ENCODE measurements at regions not wholly inside any gene's neighbourhood (a gene's known extent, or its start where the extent isn't known, plus 50 kb on each side); places are given as distances from the start of the nearest gene placed in this dataset.

DNA sequence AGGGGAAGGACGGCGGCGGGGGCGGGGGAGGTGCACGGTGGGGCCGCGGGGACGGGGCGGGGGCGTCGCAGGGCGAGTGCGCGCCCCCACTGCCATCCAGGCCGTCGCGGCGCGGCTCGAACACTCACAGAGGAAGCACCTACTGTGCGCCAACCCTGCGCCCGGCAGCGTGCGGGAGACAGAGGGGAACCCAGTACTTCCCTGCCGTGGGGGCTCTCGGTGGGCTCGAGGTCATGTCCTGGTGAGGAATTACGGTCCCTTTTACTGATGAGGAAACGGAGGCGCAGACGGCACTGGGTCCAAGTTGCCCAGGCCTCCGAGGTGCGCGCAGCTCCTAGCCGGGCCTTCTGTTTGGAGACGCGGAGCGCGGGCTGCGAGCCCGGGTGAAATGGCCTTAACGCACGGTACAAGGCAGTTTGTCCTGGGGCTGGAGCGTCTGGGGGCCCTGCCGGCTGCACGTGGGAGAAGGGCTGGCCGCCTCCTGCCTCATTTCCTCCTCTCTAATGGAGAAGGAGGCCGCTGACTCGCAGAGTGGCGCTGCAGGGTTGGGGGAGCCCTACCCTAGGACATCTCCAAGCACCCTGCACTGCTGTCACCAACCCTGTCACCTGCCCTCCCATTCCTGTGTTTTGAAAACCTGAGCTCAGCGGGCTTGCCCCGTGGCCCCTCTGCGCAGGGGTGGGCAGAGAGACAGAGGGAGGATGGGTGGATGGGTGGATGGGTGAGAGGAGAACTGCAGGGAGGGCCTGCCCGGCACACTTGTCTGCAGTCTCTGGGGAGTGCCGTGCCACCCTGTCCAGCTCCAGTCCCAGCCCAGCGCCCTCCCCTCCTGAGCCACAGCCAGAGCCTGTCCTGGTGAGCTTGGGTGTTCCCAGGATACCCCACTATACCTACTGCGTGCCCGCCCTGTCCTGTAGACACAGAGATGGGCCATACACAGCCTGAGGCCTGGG is 106.0 kb downstream of the ADRA2C start:
- H3K27me3 Mint-ChIP-seq (ENCODE audit: low read depth): peaks cover 93% of the 10 kb centered on the region
- TF ChIP-seq, protein P1, sequence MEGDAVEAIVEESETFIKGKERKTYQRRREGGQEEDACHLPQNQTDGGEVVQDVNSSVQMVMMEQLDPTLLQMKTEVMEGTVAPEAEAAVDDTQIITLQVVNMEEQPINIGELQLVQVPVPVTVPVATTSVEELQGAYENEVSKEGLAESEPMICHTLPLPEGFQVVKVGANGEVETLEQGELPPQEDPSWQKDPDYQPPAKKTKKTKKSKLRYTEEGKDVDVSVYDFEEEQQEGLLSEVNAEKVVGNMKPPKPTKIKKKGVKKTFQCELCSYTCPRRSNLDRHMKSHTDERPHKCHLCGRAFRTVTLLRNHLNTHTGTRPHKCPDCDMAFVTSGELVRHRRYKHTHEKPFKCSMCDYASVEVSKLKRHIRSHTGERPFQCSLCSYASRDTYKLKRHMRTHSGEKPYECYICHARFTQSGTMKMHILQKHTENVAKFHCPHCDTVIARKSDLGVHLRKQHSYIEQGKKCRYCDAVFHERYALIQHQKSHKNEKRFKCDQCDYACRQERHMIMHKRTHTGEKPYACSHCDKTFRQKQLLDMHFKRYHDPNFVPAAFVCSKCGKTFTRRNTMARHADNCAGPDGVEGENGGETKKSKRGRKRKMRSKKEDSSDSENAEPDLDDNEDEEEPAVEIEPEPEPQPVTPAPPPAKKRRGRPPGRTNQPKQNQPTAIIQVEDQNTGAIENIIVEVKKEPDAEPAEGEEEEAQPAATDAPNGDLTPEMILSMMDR (IDR thresholded peaks at IDR 0.05; ENCODE audit: unreplicated experiment): no peak
- peaks cover 5% of the 10 kb centered on the region for H3K4me1 Mint-ChIP-seq
- peaks cover 3% of the 10 kb centered on the region for H3K9me3 Mint-ChIP-seq
- no peaks in the 10 kb centered on the region for H3K36me3 Mint-ChIP-seq
- H3K4me3 Mint-ChIP-seq: peak overlapping the region; percentile 40
- no peak overlapping the region for H3K27ac Mint-ChIP-seq
- DNase-seq (ENCODE audit: low spot score in 2 of 2, unreplicated experiment in 2 of 2): no peak

DNA sequence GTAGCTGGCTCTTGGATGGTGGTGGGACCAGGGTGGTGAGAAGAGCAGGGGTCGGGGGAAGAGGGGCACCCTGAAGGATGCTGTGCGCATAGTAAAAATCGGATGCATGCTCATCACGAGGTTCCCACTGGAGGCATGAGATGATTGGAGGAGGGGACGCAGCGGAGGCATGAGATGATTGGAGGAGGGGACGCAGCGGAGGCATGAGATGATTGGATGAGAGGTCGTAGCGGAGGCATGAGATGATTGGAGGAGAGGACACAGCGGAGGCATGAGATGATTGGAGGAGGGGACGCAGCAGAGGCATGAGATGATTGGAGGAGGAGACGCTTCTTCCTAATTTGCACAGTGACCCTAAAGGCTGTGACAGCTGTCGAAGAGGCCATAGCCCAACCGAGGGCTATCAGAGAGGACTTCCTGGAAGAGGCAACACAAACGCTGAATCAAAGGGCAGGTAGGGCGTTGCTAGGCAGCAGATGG is 106.7 kb downstream of the ADRA2C start:
- peaks cover 94% of the 10 kb centered on the region for H3K27me3 Mint-ChIP-seq (ENCODE audit: low read depth)
- no peak for DNase-seq (ENCODE audit: low spot score in 2 of 2, unreplicated experiment in 2 of 2)
- H3K4me3 Mint-ChIP-seq: no peak overlapping the region

GRCh38 chr4:3873408-3874027 is 107.3 kb downstream of the ADRA2C start:
- H3K4me3 Mint-ChIP-seq: no peak overlapping the region
- H3K4me1 Mint-ChIP-seq: peaks cover 5% of the 10 kb centered on the region
- no peak overlapping the region for H3K27ac Mint-ChIP-seq
- H3K27me3 Mint-ChIP-seq (ENCODE audit: low read depth): peaks cover 94% of the 10 kb centered on the region
- TF ChIP-seq, protein P1 (IDR thresholded peaks at IDR 0.05; ENCODE audit: unreplicated experiment): no peak
- H3K36me3 Mint-ChIP-seq: no peaks in the 10 kb centered on the region
- no peak for DNase-seq (ENCODE audit: low spot score in 2 of 2, unreplicated experiment in 2 of 2)
- H3K9me3 Mint-ChIP-seq: peaks cover 17% of the 10 kb centered on the region

More for the DNA sequence above, 106.7 kb downstream of the ADRA2C start:
- Mint-ChIP-seq H3K9me3 (peaks cover 10% of the 10 kb centered on the region), H3K4me1 (peaks cover 5% of the 10 kb centered on the region), H3K36me3 (no peaks in the 10 kb centered on the region), H3K27ac (no peak overlapping the region)
- TF ChIP-seq, protein P1 (IDR thresholded peaks at IDR 0.05; ENCODE audit: unreplicated experiment): no peak

GRCh38 chr4:3874028-3874415 is 107.8 kb downstream of the ADRA2C start:
- TF ChIP-seq, protein P1 (IDR thresholded peaks at IDR 0.05; ENCODE audit: unreplicated experiment): no peak
- H3K27me3 Mint-ChIP-seq (ENCODE audit: low read depth): peaks cover 94% of the 10 kb centered on the region
- peaks cover 17% of the 10 kb centered on the region for H3K9me3 Mint-ChIP-seq
- no peak overlapping the region for H3K27ac Mint-ChIP-seq
- H3K36me3 Mint-ChIP-seq: no peaks in the 10 kb centered on the region
- no peak for DNase-seq (ENCODE audit: low spot score in 2 of 2, unreplicated experiment in 2 of 2)
- no peak overlapping the region for H3K4me3 Mint-ChIP-seq
- peaks cover 5% of the 10 kb centered on the region for H3K4me1 Mint-ChIP-seq

GRCh38 chr4:3874525-3875110 is 108.4 kb downstream of the ADRA2C start:
- TF ChIP-seq, protein P1 (IDR thresholded peaks at IDR 0.05; ENCODE audit: unreplicated experiment): no peak
- Mint-ChIP-seq H3K4me3 (no peak overlapping the region), H3K36me3 (no peaks in the 10 kb centered on the region), H3K27ac (no peak overlapping the region), H3K27me3 (ENCODE audit: low read depth) (peaks cover 93% of the 10 kb centered on the region), H3K4me1 (peaks cover 5% of the 10 kb centered on the region), H3K9me3 (peaks cover 17% of the 10 kb centered on the region)
- no peak for DNase-seq (ENCODE audit: low spot score in 2 of 2, unreplicated experiment in 2 of 2)

All from mesothelial cell of epicardium (in vitro differentiated cells).